OCI-LY3 (cell line): ENCODE measurements at regions not wholly inside any gene's neighbourhood (a gene's known extent, or its start where the extent isn't known, plus 50 kb on each side); places are given as distances from the start of the nearest gene placed in this dataset.

Experiments used
- CTCF ChIP-seq: fragments of 200-600, 300-600 bp; sonication (generic); IDR thresholded peaks from 2 replicates; pipeline ENCODE4 v1.5.1; 2014; ENCODE audit warnings: antibody characterized with exemption, low read length, low read depth
- EZH2phosphoT487 ChIP-seq: fragments of 200-600 bp; shearing (Covaris generic); IDR thresholded peaks from 2 replicates; pipeline ENCODE4 v1.6.1; 2018; ENCODE audit warnings: antibody characterized with exemption, mixed run types, low read depth

- TF ChIP-seq CTCF (no peak), EZH2phosphoT487 (no peak)
Measured at GRCh38 chr1:117308311-117308916, 58.8 kb upstream of the MAN1A2 start.
